GM21447 (cell line): ENCODE measurements at regions not wholly inside any gene's neighbourhood (a gene's known extent, or its start where the extent isn't known, plus 50 kb on each side); places are given as distances from the start of the nearest gene placed in this dataset.

Source experiments
- ATAC-seq: cut with Tn5 transposase; IDR thresholded peaks from one replicate; pipeline ENCODE4 v1.9.1; 2021; ENCODE audit not compliant: unreplicated experiment

DNA sequence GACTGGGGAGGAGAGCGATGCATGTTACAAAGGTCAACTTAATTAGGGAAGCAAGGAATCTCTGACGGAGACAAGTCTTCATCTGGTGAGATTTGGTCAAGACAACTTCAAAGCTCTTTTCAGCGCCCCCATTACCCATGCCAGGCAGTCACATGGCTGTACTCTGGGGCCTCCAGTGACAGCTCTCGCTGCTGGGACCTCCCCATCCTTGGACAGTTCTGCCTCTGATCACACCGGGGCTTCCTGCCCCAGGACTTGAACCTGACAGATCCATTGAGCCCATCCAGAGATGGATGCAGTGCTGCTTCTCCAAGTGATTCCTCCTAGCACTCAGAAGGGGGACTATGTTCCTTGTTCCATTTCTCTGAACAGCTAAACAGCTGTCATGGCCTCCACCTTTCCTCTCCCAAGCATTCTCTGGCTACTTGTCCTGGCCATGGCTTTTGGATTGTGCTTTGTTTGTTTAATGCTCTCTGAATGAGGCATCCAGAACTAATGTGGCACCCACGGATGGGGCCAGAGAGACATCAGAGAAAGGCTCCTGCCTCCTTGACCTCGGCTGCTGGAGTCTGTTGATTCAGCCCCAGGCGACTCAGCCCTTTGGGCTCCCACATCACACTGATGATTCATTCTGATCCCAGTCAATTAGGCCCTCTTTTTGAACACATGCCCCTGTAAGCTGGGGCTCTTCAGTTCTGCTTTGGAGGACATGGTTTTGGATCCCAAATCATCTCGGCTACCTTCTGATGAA, 122.1 kb upstream of the ADAMTS16 start:
- no peak for ATAC-seq

DNA sequence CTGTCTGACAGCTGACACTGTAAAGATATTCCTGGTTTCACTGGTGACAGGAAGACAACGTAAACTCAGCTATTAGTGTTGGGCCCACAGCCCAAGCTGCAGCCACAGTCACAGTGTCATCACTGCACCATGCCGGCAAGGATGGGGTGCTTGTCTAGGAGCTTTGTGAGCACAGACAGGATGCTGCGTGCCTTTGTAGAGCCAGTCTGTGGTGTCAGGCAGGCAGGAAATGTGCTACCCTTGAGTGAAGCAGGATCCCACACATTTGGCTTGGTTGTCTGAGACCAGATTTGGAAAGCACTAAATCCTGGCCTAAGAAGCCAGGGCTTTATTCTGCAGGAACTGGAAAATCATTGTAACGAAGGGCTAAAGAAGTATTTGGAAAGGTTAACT, 121.6 kb upstream of the ADAMTS16 start:
- no peak for ATAC-seq

DNA sequence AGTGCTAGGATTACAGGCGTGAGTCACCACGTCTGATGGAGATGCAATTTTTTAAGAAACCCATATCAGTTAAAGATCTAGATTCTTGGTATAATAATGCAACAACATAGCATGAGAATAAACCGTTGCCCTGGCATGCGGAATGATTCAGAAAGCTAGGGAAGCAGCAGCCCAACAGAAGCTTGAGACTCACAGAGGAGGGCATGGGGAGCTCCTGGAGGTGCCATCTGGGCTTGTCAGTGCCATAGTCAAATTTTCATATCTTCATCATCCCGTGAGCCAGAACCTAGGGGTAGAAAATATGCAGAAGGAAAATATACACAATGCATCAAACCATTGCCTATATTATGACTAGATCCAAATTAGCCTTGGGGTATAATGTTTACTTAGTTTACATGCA, 118.7 kb upstream of the ADAMTS16 start:
- ATAC-seq = no peak

DNA sequence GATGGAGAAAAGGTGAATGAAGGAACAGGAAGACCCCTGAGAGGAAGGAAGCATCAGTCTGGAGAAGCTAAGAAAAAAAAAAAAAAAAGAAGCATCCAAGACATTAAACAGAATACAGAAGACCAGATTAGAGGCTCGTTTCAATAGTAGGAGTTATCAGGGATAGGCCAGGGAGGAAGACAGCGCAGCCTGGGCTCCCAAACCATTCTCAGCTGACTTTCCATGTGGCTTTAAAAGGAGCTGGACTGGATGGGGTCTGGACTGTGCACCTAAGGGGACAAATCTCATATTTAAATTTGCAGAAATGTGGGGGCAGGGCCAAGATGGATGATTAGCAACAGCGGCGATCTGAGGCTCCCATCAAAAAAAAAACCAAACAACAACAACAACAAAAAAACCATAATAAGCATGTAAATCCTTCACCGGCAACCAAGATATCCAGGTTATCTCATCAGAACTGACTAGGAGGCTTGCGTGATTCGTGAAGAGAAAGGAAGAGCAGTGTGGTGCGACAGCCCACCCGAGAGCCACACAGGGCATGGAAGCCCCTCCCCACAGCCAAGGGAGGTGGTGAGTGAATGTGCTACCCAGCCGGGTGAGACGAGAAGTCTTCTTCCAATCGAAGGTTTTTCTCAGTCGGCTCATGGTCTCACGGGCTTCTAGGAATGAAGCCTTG, 114.9 kb upstream of the ADAMTS16 start:
- ATAC-seq = no peak

DNA sequence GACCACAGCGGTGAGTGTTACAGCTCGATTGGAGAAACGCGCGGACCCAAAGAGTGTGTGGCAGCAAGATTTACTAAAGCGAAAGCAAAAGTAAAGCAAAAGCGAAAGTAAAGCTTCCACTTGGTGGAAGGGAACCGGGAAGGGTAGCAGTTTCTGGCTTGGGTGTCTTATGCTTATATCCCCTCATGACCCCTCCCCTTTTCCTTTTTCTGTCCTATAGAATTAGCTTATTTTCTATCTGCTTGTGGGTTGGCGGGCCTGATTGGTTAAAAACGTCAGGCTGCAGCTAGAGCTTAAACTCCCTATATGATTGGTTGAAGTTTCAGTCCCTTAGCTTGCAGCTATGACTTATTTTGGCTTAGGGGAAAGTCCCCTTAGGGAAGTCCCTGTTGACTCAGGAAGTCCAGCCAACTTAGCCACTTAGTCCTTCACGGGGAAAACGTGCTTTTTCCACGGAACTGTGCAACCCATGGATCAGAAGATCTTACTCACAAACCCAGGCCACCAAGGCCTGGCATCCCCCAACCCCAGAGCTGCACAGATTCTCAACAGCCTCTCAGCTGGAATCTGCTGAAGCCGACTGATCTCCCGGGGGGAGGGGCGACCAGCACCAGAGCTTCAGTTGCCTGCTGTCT, 114.2 kb upstream of the ADAMTS16 start:
- no peak for ATAC-seq

DNA sequence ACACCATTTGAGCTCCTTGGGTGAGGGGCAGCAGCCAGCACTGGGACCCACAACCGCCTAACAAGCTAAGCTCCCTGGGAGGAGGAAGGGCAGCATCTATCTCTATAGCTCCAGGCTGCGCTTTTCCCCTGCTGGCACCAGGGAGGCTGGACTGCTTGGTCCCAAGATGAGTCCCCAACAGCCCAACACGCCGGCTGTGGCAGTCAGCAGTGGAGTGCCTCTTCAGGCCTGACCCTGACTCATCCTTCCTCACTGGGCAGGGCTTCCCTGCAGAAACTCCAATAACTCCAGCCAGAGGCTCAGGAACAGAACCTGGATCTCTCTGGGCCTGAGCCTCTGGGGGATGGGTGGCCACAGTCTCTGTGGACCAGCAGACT, 113.7 kb upstream of the ADAMTS16 start:
- ATAC-seq = no peak

DNA sequence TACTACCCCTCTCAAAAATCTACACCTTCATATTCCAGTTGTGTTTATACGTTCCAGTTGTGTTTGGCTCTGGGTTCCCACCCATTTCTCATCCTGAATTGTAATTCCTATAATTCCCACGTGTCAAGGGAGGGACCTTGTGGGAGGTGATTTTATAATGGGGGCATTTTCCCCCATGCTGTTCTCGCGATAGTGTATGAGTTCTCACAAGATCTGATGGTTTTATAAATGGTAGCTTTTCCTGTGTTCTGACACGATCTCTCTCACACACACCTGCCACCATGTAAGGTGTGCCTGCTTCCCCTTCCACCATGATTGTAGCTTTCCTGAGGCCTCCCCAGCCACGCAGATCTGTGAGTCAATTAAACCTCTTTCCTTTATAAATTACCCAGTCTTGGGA, 108.5 kb upstream of the ADAMTS16 start:
- ATAC-seq = no peak

DNA sequence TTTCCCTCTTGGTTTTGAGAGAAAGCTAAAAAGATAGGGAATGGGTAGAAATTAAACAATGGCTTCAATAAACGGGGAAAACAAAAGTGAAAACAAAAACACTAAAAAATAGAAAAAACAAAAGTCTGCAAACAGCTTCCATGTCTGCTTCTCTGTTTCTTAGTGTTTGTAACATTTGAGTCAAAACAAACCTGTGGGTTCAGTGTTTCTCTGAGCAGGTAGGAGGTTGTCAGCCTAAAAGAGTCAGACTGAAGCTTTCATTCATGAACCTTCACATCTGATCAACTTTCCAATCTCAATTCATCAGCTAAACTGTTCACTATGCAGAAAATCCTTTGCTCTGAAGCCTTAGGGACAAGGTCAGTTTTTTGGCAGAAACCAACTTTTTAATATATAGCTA, 102.5 kb upstream of the ADAMTS16 start:
- no peak for ATAC-seq

DNA sequence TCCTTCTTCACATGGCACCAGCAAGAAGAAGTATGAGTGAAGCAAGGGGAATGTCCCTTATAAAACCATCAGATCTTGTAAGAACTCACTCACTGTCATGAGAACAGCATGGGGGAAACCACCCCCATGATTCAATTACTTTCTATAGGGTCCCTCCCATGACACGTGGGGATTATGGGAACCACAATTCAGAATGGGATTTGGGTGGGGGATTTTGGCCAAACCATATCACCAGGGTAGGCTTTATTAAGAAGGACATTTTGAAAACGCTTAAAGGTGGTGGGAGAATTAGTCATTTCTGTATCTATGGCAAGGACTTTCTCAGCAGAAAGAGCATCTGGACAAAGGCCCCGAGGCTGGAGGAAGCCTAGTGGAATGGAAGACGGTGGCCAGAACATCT, 100.2 kb upstream of the ADAMTS16 start:
- no peak for ATAC-seq

DNA sequence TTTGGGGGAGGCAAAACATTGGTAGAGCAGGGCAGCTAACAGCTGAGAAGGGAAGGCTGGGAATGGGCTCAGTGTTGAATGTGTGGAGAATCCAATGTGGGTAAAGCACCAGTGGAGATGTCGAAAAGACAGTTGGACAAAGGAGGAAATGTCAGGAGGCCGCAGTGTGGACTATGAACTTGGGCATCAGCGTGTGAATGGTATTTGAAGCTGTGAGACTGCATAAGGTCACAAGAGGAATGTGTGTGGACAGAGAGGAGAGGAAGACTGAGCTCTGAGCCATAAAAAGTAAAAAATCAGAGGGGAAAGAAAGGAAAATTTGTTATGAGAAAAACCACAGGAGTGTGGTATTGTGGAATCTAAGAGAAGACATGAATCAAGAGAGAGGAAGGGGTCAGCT, 99.4 kb upstream of the ADAMTS16 start:
- no peak for ATAC-seq

DNA sequence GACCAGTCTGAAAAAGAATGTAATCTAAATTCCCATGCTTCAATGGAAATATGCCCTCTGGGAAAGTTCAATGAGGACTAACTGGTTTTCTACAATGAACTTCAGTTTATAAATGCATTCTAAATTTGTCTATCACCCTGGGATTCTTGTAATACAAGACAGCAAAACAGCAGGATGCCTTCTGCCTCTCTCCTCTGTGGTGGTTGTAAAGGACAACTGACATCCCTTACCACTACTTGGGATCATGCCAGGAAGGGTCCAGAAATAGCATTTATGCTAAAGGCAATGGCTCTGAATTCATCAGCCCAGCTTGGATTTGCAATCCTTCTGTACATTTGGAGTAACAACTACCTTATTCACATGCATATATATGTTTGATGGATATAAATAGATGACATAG, 97.3 kb upstream of the ADAMTS16 start:
- no peak for ATAC-seq

DNA sequence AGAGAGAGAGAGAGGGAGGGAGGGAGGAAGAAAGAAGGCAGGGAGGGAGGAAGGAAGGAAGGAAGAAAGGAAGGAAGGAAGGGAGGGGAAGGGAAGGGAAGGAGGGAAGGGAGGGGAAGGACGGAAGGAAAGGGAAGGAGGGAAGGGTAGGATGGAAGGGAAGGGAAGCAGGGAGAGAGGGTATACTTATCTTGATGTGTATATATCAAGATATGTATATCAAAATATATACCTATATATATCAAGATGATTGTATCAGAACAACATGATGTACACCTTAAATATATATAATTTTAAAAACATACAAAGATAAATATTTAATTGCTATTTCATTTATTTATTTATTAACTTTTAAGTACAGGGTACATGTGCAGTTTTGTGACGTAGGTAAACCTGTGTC, 96.8 kb upstream of the ADAMTS16 start:
- ATAC-seq = no peak

DNA sequence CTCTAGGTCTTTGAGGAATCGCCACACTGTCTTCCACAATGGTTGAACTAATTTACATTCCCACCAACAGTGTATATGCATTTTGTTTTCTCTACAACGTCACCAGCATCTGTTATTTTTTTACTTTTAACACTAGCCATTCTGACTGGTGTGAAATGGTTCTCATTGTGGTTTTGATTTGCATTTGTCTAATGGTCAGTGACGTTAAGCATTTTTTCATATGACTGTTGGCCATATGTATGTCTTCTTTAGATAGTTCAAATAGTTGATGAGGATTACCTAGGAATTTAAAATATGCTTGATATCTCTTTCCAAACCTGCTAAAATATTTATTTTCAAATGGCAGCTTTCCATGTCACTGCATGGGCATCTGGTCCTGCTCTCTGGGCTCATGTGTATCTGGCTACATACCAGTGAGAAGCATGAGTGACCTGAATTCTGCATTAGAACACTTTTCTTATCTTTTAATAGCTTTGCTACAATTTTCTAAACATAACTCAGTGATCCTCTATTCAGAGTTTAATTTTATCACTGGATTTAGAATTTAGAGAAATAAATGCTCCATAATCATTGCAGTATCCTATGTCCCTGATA, 95.8 kb upstream of the ADAMTS16 start:
- no peak for ATAC-seq

DNA sequence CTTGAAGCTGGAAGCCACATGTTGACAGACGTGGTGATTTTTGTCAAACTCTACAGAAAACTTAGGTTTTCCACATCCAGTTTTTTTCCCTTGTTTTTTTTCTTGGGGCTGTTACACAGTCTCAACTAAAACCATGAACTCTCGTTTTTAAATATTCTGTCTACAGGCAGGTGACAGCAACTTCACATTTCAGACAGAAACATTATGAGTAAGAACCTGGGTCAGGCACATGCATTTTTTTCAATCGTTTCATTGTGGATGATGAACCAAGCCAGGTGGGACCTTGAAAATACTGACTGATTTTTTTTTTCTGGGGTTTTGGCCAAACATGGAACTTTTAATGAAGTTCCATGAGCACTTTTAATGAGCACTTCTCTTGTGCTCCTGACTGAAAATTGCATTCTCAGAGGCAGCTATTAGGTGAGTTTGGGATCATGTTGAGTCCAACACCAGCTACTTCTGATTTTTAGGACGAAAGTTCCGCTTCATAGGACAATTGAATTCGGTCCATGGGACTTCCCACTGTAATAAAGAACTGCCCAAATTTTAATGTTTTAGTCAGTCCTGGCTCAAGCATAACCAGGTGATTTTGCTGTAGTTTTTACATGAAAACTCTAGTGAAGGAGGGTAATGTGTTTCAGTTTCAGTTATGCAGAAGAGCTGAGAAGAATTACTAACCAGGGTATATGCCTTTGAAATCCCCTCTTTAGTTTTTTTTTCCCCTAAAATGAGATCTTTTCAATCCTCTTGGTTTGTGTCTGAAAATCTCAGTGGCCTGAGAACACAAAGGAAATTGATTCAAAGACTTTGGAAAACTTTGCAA, 93.2 kb upstream of the ADAMTS16 start:
- peak; percentile 75 for ATAC-seq

DNA sequence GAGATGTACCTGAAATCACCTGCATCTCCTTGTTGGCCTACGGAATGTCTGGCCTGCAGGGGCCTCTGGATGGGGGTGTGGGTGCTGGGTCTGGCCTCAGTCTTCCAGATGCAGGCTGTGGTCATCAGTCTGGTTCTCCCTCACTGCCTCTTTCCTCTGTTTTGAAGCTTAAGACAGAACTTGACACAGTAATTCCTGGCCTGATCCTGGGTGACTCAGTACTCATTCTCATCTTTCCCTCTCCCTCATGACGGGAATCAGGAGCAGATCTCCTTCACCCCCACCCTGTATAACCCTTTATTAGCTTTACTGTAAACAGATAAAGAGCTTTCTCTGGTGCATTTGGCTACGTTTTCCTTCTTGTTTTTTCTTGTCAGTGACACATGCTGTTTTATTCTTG, 89.3 kb upstream of the ADAMTS16 start:
- no peak for ATAC-seq

DNA sequence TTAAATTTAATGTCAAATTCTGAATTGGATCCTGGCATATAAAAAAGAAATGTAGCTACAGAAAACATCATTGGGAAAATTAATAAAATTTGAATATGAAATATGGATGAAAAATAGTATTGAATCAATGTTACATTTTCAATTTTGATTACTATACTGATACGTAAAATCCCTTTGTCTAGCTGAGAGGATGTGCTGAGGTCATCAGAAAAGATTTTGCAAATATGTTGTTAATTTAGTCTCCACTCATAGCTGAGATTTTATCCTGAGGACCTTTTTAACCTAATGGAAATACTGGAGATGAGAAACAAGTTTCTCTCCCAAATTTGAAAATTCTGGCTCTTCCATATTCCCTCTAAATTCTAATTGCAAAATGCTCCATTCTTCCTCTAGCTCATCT, 84.4 kb upstream of the ADAMTS16 start:
- ATAC-seq = no peak

DNA sequence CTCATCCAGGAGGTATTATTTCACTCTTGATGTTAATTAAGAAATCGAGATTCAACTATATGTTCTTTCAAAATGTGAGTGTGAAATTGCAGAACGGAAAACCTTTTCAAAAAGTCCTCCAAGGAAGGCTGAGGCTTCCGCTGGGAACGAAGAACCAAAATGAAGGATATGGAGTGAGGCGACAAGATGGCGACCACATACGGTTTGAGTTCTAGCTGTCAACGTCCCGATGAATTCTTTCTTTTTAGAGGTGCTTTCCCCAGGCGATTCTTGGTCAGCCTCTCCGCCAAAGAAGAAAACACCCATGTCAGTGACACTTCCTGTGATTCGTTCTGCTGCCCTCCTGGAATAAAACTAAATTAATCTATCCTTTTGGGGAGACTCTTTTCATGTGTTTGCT, 78.3 kb upstream of the ADAMTS16 start:
- no peak for ATAC-seq

DNA sequence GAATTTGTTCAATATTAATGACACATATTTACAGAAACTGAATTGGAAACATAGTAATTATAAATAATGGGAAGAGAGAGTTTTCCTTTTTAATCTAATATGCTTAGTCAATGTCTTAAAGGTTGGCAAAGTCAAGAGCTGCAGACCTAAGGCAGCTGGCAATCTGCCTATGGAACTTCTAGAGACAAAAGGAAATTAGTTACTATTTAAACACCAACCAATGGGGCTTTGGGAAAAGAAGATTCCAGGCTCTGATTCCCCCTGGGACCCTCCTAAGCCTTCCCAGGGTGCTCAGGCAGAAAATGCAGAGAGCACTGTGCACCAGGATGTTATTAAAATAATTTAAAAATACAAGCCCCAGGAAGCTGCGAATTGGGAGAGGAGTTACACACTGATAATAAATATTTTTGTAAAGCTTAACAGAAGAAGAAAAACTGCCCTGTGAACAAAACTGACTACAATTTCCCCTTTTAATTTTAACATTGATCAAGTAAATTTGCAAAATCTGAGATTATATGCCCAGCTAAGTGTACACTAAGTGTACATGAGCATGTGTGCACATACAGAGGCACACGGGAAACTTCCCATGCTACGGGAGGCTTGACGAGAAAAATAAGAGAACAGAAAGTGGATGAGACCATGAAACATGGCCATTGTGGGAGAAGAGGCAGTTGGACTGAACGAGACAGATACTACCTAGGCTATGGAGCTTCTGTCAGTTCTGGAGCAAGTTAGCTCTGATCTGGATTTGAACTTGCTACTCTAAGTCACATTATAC, 77.4 kb upstream of the ADAMTS16 start:
- ATAC-seq = no peak

DNA sequence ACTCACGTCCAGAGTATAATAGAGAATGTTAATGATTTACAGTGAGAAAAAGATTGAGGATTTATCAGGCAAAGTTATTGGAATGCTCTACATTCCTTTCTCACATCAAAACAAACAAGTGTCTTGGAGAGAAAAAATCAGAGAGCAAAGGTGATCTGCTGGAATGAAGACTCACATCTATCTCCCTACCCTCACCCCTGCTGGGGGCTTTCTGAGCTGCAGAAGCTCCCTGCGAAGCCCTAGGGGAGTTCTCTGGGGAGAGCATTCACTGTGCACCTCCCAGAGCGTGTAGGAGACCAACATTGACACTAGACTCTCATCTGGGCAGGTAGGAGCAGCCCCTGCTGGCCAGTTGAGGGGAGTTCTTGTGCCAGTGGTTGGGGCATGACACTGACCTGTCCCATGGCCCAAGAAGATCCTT, 76.6 kb upstream of the ADAMTS16 start:
- ATAC-seq = no peak

DNA sequence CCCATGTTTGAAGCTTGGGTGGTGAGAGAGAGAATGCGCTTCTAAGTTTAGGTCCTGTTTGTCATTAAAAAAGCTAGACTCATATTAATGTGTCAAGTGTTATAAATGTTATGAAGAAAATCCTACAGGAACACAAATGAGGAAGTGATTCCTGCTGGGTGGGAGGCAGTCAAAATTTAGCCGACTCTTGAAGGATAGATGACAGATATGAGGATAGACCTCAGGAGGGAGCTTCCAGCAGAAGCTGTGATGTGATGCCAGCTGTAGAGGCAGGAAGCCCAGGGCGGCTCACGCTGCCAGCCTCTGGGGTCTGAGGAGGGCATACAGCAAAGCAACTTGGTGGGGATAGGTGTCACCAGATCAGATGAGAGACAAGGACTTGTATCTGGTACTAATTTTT, 74.7 kb upstream of the ADAMTS16 start:
- ATAC-seq = no peak
